ENCODE measurements at regions not wholly inside any gene's neighbourhood (a gene's known extent, or its start where the extent isn't known, plus 50 kb on each side); places are given as distances from the start of the nearest gene placed in this dataset.

GRCh38 chr2:125710561-125710960 lies 945.4 kb upstream of the GYPC start:
- H3K27ac ChIP-seq, result no peak overlapping the region
- H3K4me1 ChIP-seq, result no peaks in the 10 kb centered on the region
- no peaks in the 10 kb centered on the region for H3K36me3 ChIP-seq
- H3K9me3 ChIP-seq, result no peaks in the 10 kb centered on the region
- no peak for DNase-seq (ENCODE audit: low spot score in 2 of 2)
- H3K4me3 ChIP-seq, result no peak overlapping the region
- no peaks in the 10 kb centered on the region for H3K27me3 ChIP-seq
- intact Hi-C loops (cut with DNase I; ENCODE audit: low total_unique reads), result no loop called here
- TF ChIP-seq POLR2A (IDR thresholded peaks at IDR 0.05), result no peak
- no peak for TF ChIP-seq CTCF (IDR thresholded peaks at IDR 0.05)

- DNase-seq (ENCODE audit: low spot score in 2 of 2), result no peak
- intact Hi-C loops (cut with DNase I; ENCODE audit: low total_unique reads), result no loop called here
- no peaks in the 10 kb centered on the region for H3K4me1 ChIP-seq
- no peaks in the 10 kb centered on the region for H3K9me3 ChIP-seq
- H3K27ac ChIP-seq, result no peak overlapping the region
- H3K4me3 ChIP-seq, result no peak overlapping the region
- no peaks in the 10 kb centered on the region for H3K36me3 ChIP-seq
- TF ChIP-seq POLR2A (IDR thresholded peaks at IDR 0.05), result no peak
- no peak for TF ChIP-seq POLR2AphosphoS5 (IDR thresholded peaks at IDR 0.05)
- no peak for TF ChIP-seq CTCF (IDR thresholded peaks at IDR 0.05)
- H3K27me3 ChIP-seq, result no peaks in the 10 kb centered on the region
Measured at GRCh38 chr2:125711075-125711474, 944.9 kb upstream of the GYPC start.

GRCh38 chr2:125713533-125713932 lies 942.4 kb upstream of the GYPC start:
- no peak for DNase-seq (ENCODE audit: low spot score in 2 of 2)
- Histone ChIP-seq H3K4me1 (no peaks in the 10 kb centered on the region), H3K4me3 (no peak overlapping the region), H3K27me3 (no peaks in the 10 kb centered on the region), H3K9me3 (no peaks in the 10 kb centered on the region), H3K36me3 (no peaks in the 10 kb centered on the region), H3K27ac (no peak overlapping the region)
- intact Hi-C loops (cut with DNase I; ENCODE audit: low total_unique reads), result no loop called here
- TF ChIP-seq POLR2A (IDR thresholded peaks at IDR 0.05), result no peak
- TF ChIP-seq CTCF (IDR thresholded peaks at IDR 0.05), result no peak
- no peak for TF ChIP-seq POLR2AphosphoS5 (IDR thresholded peaks at IDR 0.05)

GRCh38 chr2:125721072-125721721 lies 934.8 kb upstream of the GYPC start:
- TF ChIP-seq CTCF (IDR thresholded peaks at IDR 0.05) (no peak), POLR2A (IDR thresholded peaks at IDR 0.05) (no peak), POLR2AphosphoS5 (IDR thresholded peaks at IDR 0.05) (no peak)
- Histone ChIP-seq H3K27me3 (no peaks in the 10 kb centered on the region), H3K9me3 (no peaks in the 10 kb centered on the region), H3K36me3 (no peaks in the 10 kb centered on the region), H3K4me1 (no peaks in the 10 kb centered on the region), H3K4me3 (no peak overlapping the region), H3K27ac (no peak overlapping the region)
- DNase-seq (ENCODE audit: low spot score in 2 of 2), result no peak
- intact Hi-C loops (cut with DNase I; ENCODE audit: low total_unique reads), result no loop called here

GRCh38 chr2:125730921-125731320 lies 925.0 kb upstream of the GYPC start:
- no peaks in the 10 kb centered on the region for H3K4me1 ChIP-seq
- DNase-seq (ENCODE audit: low spot score in 2 of 2), result no peak
- H3K4me3 ChIP-seq, result no peak overlapping the region
- intact Hi-C loops (cut with DNase I; ENCODE audit: low total_unique reads), result no loop called here
- no peaks in the 10 kb centered on the region for H3K36me3 ChIP-seq
- no peak overlapping the region for H3K27ac ChIP-seq
- TF ChIP-seq CTCF (IDR thresholded peaks at IDR 0.05) (no peak), POLR2A (IDR thresholded peaks at IDR 0.05) (no peak), POLR2AphosphoS5 (IDR thresholded peaks at IDR 0.05) (no peak)
- H3K9me3 ChIP-seq, result peaks cover 0 to under 1% of the 10 kb centered on the region in 2 donors
- H3K27me3 ChIP-seq, result no peaks in the 10 kb centered on the region
